Germinal center (tissue), 1 donor: ENCODE measurements at regions not wholly inside any gene's neighbourhood (a gene's known extent, or its start where the extent isn't known, plus 50 kb on each side); places are given as distances from the start of the nearest gene placed in this dataset.
"Not testable (repeated sequence)": the region's sequence is repeated elsewhere in the genome, so short reads cannot be mapped to it uniquely, and the experiment has no call there.

ENCODE experiments used
- DNase-seq: peaks from one replicate; pipeline ENCODE4 v3.0.0; 2012; ENCODE audit warnings: mixed read lengths, low spot score

DNA sequence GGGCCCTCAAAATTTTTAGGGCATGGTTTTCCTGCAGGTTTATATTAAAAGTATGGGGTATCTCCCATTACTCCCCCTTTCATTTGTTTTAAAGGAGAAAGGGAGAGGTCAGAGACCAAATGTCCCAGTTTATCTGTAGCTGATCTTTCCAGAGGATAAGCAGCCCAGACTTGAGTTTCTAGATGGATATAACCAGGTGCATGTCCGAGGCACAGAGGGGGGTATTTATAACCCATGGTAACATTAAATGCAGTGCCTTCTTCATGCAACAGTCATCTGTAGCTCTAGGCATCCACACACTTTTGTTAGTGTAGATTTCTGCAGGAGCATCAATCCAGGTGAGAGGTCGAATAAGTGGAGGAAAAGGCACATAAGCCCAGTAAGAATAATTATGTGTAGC is 890.3 kb upstream of the GOT2 start:
- not testable (repeated sequence) for DNase-seq

DNA sequence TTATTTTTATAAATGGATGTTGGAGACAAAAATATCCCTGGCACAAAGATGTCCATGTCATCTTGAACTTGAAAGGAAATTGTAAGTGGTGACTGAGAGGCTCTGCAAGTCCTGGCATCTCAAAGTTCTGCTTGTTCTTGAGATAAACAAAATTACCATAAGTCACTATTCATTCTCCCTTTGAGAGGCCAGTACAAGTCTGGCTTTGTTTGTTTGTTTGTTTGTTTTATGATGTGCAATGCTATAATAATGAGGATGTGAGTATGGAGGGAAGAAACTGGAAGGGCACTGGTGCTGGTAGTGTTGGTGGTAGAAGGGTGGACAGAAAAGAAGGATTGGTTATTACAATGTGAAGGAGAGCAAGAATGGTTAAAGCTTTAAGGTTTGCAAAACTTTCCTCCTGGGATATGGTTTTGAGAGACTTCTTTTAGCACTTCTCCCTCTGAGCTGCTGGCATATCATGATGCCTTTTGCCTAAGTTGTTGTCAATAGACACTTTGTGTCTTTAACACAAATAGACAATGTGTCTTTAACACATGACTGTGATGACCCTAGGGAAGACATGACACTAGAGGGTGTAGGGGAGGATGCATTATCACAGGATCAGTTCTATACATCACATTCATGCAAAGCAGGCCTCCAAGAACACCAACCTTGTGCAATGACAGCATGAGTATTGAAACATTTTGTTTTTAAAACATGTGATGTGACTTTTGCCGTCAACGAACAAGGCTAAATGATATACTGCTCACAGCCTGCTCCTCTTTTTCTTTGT is 880.5 kb upstream of the GOT2 start:
- DNase-seq, result no peak

DNA sequence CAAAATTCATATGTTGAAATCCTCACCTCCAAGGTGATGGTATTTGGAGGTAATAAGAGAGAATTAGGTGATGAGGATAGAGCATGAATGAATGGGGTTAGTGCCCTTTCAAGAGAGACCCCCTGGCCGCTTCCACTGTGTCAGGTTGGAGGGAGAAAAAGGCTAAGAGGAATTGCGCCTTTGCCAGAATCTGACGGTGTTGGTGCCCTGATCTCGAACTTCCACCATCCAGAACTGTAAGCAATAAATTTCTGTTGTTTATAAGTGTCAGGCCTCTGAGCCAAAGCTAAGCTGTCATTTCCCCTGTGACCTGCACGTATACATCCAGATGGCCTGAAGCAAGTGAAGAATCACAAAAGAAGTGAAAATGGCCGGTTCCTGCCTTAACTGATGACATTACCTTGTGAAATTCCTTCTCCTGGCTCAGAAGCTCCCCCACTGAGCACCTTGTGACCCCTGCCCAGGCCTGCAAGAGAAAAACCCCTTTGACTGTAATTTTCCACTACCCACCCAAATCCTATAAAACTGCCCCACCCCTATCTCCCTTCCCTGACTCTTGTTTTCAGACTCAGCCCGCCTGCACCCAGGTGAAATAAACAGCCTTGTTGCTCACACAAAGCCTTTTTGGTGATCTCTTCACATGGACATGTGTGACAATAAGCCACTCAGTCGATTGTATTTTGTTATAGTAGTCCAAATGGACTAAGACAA is 878.9 kb upstream of the GOT2 start:
- DNase-seq, result not testable (repeated sequence)

DNA sequence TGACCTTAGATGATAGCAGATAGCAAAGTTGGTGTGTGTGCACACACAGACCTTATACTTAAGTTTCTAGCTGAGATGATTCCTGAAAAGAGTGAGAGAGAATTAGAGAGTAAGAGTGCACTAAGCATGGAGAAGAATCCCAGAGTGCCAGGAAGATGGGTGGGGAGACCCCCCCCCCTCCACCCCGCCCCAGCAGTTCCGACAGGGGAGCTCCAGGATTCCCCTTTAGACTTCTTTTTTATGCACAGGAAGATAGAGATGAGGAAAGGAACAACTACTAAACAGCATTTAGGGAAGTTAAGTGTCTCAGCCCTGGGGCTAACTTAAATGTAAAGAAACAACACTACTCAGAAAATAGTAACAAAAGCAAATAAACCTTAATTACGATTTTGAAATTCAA is 878.0 kb upstream of the GOT2 start:
- DNase-seq, result no peak

DNA sequence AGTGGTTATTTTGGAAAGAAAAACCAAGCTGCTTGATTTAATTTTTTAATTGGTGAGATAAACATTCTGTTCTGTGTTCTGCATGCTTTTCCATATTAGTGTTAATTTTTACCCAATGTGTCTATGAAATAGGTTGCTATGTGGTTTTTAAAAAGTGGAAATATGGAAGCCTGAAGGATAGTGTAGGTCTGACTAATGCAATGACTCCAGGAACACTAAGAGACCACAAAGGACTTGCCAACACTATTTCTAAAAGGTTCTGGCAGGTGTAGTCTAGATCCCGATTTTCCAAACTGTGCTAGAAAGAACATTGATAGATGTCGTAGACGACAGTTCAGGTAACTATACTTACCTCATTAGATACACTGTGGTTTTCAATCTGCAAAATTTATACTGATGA is 877.4 kb upstream of the GOT2 start:
- DNase-seq, result no peak

DNA sequence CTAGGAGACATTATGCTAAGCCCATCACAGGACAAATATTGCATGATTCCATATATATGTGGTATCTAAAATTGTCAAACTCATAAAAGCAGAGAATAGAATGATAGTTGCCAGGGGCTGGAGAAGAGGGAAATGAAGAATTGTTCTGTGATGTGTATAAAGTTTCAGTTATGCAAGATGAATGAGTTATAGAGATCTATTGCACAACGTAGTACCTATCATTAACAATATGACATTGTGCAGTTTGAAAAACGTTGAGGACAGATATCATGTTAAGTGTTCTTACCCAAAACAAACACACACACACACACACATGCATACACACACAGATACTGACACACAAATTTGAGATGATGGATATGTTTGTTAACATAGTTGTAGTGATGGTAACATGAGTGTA is 871.6 kb upstream of the GOT2 start:
- no peak for DNase-seq

DNA sequence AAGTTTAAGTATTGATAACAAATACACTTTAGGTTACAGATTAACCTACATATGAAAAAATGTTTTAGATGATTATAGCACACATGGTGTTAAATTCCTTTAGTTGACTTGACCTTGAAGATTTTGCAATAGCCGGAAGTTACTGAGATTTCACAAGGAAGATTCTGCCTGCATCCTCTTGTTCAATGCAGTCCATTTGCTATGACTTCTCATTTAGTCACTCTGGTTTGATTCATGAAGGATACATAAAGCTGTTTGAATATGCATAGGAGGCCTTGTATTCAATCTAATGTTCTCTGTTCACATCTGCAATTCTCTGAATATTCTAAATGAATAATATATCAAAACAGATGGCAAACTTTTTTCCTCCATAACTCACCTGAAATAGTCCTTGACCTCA is 870.2 kb upstream of the GOT2 start:
- DNase-seq, result no peak

DNA sequence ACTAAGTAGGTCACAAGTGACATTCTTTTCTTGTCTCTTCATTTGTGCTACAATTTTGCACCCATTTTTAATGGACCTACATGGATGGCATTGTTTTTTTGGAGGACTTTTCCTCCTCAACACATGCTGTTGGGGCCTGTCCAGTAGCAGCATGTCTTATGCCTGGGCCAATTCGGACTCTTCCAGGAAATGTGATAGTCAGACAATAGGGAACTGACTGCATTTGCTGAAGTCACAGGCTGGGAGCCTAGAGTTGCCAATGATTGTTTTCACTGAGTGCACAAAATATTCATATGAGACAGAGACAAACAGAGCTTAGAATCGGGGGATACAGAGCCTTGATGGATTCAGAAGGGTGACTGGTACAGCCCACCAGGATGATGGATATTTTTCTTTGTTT is 867.3 kb upstream of the GOT2 start:
- DNase-seq, result no peak

DNA sequence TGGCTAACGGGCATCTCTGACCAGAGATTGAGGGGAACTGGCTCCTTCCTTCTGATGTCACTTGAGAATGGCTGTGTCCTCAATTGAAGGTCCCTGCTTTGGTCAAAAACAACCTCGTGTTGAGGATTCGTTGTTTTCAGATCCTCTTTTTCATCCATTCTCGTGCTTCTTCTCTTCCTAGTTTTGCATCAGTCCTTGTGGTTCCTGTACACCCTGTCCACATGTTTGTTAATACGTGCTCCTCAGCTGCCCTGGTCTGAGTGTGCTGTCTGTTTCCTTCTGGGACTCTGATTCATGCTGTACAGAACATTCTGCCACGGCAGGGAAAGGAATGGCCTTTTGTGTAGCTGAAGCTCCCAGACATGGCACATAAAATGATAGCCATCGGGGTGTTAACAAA is 863.2 kb upstream of the GOT2 start:
- no peak for DNase-seq

DNA sequence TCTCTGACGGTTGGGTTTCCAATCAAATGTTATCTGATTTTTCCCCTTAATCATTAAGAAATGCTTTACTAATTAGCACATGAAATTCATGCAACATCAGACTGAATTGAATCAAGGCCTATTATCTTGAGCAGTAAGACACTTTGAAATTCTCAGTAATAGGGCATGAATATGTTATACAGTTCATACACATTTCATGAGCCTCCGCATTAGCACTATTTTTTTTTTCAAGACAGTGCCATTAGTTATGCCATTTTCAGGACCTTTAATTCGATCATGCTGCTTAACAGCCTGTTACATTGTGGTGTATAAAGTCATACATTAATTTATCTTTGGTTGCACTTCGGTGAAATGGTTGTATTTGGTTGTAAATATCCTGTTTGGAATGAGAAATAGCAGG is 862.6 kb upstream of the GOT2 start:
- DNase-seq, result no peak

DNA sequence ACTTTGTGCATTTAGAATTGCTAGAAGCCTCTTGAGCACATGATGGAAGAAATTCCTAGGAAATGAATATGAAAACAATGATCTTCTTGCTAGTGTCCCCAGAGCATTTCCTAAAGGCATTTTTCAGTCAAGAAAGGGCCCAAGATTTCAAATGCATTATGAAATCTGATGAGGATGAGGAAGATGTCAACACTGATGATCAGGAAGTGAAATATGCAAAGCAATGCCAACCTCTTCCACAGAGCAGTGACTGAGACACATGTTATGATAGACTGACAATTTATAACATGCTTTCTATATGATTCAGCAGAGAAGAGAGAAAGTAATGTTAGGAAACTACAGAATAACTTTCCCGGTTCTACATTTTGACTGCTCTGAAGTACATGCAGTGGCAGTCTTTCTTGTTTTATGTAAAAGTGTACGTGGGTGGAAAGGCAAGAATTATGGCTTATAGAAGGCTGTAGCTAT is 859.1 kb upstream of the GOT2 start:
- DNase-seq, result no peak

DNA sequence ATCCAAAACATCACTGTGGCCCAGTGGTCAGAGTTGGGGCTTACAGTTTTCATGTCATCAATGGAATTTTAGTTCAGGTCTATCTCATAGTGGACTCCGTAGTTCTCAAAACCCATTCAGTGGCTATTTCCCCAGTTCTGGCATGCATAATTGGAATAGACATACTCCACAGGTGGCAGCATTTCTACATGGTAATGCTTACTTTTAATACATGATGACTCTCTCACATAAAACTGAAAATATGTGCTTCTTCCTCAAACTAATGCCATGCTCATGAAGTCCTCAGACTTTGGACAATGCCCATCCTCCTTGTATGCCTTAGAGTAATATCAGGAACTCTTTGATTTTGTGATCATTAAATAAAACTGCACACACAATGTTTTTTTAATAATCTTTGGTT is 857.4 kb upstream of the GOT2 start:
- DNase-seq, result no peak

DNA sequence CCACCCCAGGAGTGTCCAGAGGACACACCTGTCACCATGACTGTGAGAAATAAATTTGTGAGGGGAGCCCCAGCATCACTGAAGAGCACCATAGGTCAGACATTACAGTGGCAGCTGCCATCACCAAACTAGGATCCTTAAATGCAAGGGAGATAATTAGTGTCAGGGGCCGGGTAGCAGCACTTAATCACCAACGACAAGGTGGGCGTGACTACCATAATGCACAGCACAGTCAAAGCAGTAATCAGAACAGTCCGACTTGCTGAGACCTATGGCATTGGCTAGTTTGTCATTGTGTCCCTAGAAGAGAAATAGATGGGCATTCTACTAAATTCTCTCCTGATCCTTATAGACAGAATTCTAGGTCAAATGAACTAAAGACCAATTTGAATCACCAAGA is 856.7 kb upstream of the GOT2 start:
- no peak for DNase-seq

DNA sequence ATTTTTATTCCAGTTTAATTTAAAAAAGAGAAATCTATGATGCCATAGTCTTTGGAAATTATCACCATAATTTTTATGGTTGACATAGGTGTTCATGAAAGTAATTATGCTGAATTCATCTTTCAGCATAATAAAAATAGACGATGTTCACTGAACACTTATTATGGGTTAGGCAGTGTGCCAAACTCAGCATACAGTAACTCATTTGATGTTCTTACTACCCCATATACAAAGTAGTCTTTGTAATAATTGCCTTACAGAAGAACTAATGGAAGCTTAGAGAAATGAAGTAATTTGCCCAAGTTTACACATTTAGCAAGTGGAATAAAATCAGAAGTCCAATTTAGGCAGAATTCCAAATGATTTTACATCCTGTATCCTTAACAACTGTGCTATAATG is 852.2 kb upstream of the GOT2 start:
- DNase-seq, result no peak

DNA sequence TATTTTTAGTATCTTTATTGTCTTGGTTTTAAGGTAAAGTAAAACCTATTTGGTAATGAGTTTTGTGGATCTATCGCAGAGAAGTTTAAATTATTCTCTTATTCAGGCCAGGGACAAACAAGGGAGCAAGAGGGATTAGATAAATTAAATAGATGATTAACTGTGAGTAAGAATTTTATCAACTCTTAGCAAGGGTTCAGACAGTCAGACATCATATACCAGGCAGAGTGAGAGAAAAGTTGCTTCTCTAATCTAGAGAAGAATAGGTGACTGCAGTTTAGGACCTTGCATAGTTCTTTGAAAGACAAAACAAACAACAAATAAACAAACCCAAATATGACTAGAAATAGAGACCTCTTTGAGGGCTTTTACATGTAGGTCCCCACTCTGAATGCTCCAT is 840.2 kb upstream of the GOT2 start:
- no peak for DNase-seq

DNA sequence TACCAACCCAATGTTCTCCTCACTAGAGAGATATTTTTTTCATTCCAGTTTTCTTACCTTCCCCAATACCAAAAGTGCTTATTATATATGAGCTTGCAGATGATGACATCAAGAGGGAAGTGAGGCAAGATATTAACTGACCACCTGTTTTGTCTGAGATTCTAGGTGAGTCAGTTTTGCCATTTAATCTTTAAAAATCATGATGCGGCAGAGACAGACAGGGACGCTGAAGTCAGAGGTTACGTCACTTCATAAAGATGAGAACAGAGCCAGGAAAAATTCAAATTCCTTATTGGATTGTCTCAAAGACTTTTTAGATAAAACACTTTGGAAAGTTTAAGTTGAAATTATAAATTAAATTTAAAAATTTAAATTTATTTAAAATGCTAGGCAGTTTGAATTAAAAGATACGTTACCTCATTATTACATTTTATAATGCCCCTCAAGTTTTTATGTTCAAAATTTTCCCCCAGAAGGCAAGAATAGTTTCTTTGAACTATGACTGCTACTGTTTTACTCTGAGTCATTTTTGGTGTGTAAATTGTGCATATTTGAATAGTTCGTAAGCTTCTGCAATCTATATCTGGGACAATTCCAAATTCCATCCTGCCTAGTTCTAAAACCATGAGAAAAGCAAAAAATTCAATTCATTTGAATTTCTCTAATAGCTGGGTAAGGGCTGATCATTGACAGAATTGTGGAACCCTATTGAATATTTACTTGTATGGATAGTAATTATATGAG is 839.6 kb upstream of the GOT2 start:
- no peak for DNase-seq

DNA sequence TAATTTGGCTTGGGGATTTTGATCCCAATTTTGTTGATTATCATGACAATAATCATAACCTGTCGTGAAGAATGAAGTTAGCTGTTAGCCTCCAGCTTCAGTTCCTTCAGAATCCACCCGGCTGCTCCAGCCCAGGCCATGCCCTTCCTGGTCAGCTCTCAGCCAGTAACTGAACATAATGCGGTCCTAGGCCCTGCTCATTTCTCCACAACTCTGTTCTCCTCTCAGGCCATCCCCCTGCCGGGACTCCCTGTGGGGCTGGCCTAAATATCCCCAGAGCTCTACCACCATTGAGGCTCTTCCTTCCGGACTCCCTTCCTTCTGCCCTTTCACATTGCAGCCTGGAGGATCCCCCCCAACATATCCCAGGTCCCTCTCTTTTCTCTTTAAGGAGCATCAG is 833.4 kb upstream of the GOT2 start:
- DNase-seq, result no peak

DNA sequence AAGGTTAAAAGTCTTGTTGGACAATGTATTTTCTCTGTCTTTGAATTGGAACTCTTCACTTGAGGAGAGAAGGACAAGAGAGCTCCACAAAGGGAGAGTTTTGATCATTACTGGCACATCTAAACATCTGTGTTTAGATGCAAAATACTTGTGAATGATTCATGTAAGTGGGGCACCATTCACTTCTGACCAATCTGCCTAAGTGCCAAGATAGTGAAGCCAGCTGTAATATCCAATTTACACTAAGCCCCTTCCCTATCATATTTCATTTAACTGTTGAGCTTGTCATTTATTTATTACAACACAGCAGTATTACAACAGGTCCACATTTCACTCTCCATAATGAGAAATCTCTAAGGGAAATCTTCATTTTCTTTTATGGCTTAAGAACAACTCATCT is 832.3 kb upstream of the GOT2 start:
- no peak for DNase-seq

DNA sequence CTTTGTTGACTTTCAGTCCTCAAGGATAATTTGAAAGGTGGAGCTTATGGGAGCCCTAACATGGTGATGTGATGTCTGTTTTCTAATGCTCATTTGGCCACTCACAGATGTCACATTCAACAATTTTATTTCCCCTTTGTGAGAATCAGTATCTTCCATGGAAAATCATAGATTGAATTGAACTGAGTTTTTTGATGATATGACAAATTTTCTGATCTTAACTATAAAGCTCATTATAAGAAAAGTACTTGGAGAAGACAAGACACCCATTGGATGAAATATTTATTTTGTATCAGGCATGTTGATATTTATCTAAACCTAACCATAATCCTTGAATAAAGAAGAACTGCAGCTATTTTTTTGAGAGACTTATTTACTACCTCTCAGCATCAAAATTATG is 824.6 kb upstream of the GOT2 start:
- DNase-seq, result no peak

DNA sequence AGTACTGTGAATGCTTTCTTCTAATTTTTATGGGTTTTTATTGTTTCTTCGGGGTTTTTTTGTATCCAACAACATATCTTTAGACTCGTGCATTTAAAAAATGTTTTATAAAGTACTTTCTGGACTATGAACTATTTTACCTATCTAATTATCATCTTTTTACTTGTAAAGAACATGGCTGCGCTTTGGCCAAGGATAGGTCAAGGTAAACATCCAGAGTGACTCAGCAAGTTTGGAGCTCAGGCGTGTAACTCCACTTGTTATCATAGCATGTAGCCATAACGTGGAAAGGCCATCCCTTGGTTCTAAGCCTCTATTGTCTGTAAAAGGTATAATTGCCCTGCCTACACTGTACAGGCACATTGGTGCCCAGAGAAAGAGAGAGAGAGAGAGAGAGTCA is 818.0 kb upstream of the GOT2 start:
- no peak for DNase-seq

DNA sequence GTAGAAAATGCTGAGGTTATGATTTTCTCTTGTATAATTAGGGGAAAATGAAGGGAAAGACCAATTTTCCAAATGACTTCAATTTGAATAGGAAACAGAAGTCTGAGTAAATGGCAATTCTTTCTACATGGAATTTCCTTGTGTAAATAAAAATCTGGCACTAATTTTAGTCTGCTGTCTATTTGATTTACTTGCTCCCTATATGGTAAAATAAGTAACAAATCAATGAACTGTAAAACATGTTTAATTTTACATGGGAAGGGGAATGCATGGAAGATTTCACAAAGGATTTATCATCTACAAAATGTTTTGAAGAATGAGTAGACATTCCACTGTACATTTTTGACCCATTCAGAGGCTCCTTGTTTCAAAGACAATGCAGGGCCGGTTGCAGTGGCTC is 811.6 kb upstream of the GOT2 start:
- no peak for DNase-seq

DNA sequence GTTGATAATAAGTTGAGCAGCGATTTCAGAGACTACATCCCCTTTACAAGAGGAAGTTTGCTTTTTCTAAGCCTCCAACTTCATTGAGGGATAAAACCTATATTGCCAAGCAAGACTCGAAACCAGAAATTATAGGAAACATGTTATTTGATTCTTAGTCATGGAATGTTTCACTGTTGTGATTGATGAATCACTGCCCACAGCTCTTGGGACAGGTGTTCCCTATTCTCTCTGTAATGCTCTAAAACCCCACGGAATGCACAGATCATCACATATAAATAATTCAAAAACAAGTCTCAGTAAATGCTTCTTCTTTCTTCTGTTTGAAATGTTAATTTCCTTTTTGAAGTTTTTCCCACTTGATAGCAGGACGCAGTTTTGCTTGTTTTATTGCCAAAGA is 809.5 kb upstream of the GOT2 start:
- no peak for DNase-seq

DNA sequence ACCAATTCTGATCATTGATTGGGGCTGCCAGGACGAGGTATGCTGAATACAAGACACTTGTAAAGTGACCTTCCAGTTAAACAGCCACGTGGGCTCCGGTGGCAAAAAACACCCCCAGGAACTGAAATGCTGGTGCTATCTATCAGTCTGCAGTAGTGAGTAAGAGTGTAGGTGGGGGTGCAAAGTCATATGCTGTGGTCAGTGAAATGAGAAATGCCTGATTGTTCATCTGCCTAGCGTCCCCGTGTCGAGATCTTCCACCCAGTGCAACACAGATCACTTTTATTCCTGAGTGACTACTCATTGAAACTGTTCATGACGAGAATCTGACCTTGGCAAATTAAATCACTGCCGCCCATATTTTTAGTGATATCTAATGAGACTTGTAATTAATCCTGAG is 806.5 kb upstream of the GOT2 start:
- DNase-seq, result no peak
